ENCODE measurements at regions not wholly inside any gene's neighbourhood (a gene's known extent, or its start where the extent isn't known, plus 50 kb on each side); places are given as distances from the start of the nearest gene placed in this dataset.
"Not testable (repeated sequence)": the region's sequence is repeated elsewhere in the genome, so short reads cannot be mapped to it uniquely, and the experiment has no call there.

DNA sequence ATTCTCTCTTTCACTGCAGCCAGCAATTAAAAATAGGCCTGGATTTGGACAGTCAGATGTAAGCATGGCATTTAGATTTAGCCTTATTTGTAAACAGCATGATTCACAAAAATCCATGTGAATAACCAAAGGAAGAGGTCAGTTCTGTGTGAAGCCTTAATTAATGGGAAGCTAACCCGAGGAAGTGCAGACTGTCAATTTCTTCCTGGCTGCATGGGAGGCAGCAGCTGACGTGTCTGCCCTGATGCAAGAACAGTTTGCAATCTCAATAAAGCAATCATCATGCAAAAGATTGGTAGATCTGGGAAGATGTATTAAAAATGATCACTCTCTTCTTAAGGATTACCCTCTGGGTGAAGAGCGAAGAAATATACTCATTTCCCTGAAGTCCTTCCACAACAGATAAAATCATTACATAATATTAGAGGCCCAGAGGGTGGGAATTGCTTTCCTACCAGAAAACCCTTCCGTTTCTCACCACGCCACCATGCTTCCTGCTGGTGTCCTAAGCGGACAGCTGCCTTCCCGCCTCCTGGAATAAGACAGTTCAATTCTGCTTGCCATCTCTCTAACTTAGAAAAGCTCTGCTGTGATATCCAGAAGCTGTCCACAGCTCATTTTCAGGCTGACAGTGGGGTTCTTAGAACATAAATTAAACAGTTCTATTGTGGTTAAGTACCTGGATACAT lies 526.7 kb upstream of the NRP1 start:
- no peak for DNase-seq (ENCODE audit: low spot score)

DNA sequence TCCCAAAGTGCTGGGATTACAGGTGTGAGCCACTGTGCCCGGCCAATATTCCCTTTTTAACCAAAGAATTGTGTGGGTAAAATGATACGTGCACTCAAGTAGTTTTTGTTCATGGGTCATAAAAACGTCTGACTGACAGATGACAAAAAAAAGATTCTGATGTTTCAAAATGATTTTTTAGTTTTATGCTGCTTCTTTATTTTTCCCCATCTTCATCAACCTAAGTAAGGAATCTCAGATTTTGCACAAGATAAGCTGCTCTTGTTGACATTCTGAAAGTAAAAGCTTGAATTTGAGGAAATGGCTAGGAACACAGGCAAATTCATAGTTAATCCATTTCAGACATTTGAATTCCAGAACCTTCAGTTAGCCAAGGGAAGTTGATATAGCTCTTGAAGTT lies 526.1 kb upstream of the NRP1 start:
- no peak for DNase-seq (ENCODE audit: low spot score)

DNA sequence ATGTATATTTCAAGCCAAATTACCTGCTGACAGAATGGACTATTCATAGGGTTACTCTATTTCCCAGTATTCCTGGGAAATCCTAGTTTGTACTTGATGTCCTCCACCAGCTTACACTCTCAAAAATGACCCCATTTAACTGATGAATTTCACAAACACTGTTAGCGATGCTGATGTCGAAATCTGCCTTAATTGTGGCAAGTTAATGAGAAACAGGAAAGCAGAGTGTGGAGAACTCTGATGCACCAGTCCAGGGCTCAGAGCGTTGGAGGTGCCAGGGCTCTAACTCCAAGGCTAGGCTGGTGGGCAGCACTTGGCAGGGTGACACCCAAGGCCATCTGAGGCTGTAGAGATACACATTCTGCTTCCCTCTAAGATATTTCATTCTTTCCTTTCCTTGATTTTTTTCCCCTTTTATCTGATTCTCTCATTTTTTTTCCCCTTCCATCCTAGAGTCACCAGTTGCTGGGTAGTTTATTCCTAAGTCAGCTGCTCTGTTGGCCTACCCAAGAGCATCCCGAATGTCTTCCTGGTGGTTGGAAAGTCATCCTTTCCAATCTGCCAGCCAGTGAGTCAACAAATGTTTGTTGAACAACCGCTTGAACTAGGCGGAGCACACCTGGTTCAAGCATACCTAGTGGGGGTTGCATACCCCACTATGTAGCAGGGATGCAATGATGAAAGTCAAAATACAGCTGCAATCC lies 525.0 kb upstream of the NRP1 start:
- DNase-seq (ENCODE audit: low spot score) = no peak

DNA sequence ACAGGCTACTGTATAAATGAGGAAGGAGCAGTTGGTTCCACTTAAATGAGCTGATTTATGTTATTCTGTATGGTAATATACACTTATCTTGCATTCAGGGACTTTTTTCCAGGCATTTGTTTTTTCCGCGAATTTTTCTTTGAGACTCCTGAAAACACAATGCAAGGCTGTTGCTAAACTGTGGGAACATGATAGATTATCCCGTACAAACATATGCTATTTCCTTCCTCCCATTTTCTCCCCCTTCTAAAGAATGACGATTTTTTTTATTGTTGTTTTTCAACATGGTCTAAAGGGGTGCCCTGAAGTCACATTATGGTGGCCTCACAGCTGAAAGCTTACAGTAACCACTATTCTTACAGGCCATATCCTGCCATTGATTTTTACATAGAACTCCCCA lies 523.9 kb upstream of the NRP1 start:
- no peak for DNase-seq (ENCODE audit: low spot score)

DNA sequence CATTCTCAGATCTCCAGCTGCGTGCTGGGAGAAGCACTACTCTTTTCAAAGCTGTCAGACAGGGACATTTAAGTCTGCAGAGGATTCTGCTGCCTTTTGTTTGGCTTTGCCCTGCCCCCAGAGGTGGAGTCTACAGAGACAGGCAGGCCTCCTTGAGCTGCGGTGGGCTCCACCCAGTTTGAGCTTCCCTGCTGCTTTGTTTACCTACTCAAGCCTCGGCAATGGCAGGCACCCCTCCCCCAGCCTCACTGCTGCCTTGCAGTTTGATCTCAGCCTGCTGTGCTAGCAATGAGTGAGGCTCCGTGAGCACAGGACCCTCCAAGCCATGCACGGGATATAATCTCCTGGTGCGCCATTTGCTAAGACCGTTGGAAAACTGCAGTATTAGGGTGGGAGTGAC lies 518.8 kb upstream of the NRP1 start:
- not testable (repeated sequence) for DNase-seq (ENCODE audit: low spot score)

DNA sequence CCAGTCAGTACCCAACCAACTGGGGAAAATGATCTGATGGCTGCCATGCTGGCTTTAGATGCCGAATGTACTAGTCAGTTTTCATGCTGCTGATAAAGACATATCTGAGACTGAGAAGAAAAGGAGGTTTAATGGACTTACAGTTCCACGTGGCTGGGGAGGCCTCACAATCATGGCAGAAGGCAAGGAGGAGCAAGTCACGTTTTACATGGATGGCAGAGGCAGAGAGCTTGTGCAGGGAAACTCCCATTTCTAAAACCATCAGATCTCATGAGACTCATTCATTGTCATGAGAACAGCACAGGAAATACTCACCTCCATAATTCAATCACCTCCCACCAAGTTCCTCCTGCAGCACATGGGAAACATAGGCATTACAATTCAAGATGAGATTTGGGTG lies 508.9 kb upstream of the NRP1 start:
- no peak for DNase-seq (ENCODE audit: low spot score)

DNA sequence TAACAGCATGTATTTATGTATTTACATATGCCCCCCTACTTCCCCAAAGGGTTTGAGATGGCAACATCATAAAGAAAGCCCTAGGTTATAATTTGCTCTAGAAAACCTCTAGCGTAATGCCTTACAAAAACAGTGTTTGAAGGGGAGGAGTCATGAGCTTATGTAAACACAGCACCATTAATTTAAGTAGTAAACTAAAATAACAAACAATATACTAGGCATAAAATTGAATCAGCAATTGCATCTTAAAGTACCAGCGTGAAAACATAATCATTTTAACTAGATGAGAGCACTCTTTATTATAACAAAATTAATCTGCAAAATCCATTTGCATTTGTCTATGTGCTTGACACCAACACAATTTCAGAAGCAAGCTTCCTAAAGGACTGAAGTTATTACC lies 507.2 kb upstream of the NRP1 start:
- no peak for DNase-seq (ENCODE audit: low spot score)

DNA sequence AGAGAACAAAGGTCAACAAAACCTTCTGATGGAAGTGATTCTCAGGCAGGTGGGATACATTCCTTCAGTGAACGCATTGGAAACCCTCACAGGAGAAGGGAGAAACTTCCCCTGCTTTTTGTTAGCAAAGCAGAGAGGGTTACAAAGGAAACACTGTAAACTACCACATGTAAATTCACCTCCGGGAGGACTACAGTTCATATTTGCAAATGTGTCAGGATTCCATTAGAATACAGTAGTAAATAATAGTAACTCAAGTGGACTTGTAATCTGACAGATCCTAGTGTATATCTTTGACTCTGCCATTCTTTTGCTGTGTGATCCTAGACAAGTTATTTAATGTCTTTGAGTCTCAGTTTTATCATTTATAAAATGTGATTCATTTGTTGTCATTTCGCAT lies 504.3 kb upstream of the NRP1 start:
- DNase-seq (ENCODE audit: low spot score) = no peak

DNA sequence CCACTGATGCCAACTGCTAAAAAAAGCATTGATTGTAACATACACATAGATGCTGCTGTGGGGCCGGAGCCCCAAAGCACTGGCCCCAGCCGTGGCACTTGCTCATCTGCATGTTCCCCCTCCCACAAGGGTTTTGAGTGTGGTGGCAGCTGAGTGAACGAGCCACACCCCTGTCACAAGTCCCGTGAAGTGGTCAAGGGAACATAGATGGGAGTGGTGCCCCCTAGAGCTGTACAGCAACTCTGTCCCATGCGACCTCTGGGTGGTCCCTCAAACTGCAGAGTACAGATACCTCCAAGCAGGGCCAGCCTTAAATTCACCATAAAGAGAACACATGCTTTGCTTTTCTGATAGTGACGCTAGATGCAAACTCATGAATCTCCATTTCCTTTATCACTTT lies 503.3 kb upstream of the NRP1 start:
- no peak for DNase-seq (ENCODE audit: low spot score)

DNA sequence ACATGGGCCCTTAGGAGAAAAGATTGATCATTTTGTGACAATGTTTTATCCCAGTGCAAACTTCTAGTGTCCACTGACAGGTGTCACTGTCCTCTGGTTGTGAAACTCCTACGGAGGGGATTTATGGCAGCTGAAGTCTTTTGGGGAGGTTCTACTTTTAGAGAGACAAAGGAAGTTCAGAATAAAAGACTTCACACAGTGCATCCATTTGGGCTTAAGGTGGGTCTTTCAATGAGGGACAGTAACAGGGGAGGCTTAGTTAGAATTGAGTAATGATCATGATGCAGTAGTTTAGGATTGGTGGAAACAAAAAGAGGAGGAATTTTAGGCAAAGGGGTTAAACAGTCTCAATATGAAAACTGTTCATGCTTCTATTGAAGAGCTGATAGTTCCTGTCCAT lies 501.1 kb upstream of the NRP1 start:
- DNase-seq (ENCODE audit: low spot score) = no peak

DNA sequence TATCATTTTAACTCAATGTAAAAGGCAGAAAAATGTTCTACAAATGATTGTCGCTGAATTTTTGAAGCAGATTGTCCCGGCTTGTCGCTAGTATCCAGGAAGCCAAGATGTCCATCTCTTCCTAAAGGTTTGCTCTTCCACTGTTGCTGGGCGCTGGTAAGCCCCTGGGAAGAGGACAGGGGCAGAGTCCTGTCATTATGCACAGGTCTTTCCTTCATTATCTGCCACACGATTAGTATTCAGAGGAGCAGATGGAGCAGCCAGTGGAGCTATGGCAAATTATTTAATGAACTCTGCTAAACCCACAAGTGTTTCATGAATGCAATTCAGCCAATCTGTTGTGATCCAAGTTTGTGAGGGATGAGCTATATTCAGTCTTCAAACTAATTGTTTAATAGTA lies 499.1 kb upstream of the NRP1 start:
- DNase-seq (ENCODE audit: low spot score) = no peak

DNA sequence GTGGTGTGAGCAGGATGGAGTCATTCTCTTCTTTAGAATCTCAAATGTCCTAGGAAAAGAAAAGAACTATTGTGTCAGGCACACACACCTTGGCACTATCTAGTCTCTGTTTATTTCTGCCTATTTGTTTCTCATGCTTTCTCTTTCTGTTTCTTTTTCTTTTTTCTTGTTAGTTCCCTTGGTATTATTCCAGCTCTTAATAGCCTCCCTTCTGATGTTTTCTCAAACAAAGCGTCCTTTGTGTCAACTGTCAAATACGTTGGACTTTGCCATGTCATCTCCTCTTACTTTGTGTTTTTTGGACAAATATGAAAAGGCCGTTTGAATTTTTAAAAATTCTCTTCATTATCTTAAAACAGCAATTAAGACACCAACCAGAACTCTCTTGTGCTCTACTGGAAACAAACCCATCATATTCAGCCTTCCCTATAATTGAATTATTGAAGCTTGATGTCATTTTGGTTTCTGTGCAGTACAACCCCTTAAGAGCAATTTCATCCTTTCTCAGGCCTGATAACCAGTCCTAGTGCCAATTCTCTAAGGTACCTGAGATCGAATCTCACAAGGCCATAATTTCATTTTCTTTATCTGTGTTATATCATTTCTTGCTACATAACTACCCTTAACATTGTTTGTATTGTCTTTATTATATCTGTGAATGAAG lies 497.8 kb upstream of the NRP1 start:
- DNase-seq (ENCODE audit: low spot score) = no peak

DNA sequence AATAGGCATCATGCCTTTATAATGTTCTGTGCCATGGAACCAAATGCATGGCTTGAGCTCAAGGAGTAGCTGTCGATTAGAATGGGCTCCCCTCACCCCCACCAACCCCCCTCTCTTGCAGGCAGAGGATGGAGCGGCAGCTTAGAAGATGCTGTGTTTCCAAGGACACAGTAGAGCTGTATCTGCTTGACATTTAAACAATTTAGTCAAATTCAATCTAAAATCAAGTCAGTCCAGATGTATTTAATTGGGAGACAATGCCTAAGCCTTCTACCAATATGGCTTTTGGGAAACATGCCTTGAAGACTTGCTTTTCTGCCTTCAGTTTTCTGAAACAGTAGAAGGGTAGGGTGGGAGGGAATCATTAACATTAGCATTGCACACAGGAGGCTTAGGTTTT lies 497.1 kb upstream of the NRP1 start:
- no peak for DNase-seq (ENCODE audit: low spot score)

DNA sequence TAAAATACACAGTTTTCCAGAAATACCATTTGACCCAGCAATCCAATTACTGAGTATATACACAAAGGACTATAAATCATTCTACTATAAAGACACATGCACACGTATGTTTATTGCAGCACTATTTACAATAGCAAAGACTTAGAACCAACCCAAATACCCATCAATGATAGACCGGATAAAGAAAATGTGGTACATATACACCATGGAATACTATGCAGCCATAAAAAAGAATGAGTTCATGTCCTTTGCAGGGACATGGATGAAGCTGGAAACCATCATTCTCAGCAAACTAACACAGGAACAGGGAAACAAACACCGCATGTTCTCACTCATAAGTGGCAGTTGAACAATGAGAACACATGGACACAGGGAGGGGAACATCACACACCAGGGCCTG lies 495.4 kb upstream of the NRP1 start:
- DNase-seq (ENCODE audit: low spot score) = not testable (repeated sequence)

DNA sequence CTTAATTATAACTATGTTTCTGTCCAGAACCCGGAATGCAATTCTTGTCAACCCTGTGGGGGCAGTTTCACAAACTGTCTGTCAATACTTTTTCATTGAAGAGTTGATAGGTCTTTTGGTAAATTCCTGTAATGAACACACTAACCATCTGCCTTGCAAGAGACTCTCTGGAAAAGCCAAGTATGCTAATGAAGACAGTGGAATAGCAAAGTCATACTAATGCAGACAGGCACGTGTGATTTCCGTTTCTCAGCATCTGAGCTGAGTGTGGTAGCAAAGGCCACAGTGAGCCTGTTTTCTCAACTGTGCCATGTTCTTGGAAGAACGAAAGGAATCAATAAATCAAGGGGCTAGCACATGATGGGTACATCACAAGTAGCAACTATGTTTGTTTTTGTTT lies 494.1 kb upstream of the NRP1 start:
- DNase-seq (ENCODE audit: low spot score) = no peak

DNA sequence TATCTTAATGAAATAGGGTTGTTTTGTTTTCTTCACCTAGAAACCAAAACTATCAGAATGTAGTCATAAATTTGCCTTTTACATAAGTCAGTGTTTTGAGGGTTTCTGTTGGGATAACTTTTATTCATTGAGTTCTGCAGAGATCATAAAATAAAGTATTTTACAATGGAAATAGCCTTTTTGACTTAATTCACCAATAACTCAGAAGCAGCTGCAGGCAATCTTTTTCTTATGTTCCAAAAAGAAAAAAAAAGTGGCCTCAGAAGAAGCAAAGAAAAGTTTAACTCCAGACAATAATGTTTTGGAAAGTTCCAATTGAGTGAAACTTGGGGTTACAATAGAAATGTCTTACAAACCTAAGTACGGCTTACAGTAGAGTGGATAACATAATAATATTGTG lies 491.7 kb upstream of the NRP1 start:
- no peak for DNase-seq (ENCODE audit: low spot score)

DNA sequence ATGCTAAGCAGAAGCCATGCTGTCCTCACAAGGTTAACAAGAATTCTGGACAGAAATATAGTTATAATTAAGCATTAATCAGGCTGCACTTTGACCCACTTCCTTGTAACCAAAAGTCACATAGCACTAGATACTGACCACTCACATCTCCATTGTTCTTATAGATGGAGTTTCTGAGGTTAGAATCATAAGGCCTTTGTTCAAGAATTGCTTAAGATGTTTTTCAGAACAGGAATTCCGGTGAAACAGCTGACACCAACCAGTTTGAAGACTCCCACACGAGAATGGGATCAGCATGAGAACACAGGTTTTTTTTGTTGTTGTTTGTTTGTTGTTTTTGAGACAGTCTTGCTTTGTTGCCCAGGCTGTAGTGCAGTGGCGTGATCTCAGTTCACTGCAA lies 488.3 kb upstream of the NRP1 start:
- DNase-seq (ENCODE audit: low spot score) = no peak

DNA sequence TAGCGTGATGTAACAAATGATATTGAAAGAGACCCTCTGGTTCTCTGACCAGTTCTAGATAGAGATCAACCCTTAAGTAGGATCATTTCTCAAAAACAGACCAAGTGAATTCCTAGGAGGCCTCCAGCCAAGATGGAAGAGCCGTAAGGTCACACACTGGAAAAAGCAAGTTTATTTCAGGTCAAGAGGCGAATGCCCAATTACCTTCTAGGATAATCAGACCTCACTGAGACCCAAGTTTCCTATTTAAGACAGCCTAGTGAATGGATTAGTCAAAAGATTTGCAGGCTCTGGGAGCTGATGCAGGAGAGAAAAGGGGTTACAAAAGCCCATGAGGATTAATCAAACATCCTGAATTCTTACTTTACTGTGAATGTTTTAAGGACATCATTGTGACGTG lies 486.1 kb upstream of the NRP1 start:
- DNase-seq (ENCODE audit: low spot score) = no peak

DNA sequence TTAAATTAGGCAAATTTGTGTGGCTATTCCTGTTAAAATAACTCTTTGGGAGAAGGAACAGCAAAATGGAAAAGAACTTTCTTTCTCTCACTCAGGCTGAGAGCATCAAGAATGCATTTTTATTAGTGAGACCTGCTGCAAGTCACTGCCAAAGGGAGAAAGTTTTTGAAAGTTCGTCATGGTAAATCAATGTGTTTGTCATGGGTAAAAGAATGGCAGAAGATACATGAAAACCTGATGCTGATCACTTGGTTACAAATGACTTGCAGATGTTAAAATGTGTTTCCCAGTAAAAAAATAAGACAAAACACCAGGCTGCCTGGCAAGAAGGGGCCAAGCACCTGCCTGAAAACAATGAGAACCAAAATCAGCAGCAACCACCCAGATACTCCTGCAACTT lies 484.7 kb upstream of the NRP1 start:
- no peak for DNase-seq (ENCODE audit: low spot score)

DNA sequence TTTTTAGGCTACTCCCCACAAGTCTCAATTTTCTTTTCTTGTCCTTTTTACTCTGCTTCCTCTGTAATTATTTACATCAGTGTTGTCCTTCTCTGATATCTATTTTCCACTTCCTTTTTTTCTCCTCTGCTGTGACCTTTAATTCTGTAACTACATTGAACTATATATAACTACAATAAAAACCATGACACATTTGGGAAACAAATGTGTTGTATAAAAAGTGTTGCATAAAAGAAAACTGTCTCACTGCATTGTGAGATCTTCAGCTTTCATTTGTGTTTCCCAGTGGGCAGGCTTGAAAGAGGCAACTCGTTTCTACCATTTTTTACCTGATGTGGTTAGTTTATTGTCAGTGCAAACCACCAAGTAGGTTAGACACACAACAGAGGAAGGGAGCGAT lies 483.9 kb upstream of the NRP1 start:
- no peak for DNase-seq (ENCODE audit: low spot score)

DNA sequence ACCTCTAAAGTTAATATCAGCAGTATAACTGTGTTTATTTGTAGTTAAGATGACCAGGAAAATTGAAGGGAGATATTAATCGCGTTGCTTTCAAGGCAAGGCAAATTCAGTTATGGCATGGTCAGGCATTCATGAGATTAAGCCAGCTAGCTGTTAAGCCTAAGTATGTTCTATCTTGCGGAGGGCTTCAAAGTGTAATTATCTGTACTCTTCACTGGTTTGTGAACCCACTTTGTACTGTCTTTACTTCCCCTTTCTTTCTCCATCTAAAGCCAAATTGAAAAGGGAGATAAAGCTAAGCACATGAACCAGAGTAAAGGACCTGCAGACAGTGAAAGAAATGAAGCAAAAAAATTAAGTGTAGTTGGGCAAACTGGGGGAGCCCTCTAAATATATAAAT lies 483.1 kb upstream of the NRP1 start:
- no peak for DNase-seq (ENCODE audit: low spot score)

DNA sequence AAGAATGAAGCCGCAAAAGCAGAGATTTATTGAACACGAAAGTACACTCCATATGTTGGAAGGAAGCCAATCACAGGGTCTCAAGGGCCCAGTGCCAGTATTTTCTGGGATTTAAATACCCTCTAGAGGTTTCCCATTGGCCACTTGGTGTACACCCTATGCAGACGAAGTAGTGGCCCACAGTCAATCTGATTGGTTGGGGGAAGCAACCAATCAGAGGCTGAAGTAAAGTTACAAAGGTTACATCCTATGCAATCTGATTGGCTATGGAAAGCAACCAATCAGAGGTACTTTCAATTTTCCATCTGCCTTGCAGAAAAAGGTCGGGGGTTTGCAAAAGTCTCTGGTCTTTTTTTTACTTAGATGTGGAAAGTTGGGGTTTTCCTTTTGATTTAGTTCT lies 481.3 kb upstream of the NRP1 start:
- DNase-seq (ENCODE audit: low spot score) = no peak

DNA sequence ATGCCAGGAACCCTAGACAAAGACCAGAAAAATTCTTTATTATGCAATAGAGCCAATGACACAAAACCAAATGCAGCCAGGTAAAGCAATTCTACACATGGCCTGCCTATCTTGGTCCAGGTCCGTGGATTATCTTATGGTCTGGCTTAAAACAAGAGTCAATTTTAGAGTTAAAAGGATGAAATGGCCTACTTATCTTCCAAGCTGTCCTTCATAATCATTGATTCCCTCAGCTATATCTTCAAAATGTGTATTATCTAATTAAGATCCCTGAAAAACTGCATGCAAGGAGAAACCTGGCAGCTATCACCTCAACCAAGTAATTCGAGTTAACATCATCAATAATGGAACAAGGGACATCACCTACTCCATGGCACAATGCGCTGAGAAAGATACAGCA lies 479.4 kb upstream of the NRP1 start:
- DNase-seq (ENCODE audit: low spot score) = no peak

DNA sequence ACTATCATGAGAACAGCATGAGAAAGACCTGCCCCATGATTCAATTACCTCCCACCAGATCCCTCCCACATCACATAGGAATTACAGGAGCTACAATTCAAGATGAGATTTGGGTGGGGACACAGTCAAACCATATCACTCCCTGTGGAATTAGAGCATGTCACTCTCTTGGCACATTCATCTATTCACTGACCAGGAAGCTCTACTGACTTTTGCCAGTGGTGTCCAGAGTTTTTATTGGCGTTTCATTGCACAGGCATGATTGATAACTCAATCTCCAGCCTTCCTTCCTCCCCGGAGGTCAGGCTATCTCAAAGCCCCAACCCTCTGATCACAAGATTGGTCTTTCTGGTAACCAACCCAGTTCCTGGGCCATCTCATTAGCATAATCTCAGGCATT lies 478.9 kb upstream of the NRP1 start:
- DNase-seq (ENCODE audit: low spot score) = no peak

Data from RKO (cell line).